Endothelial cell (in vitro differentiated cells): ENCODE measurements at regions not wholly inside any gene's neighbourhood (a gene's known extent, or its start where the extent isn't known, plus 50 kb on each side); places are given as distances from the start of the nearest gene placed in this dataset.

ENCODE experiments used
- DNase-seq: peaks from one replicate; pipeline ENCODE4 v3.0.0; 2021; ENCODE audit warnings: low spot score
- H3K27ac Mint-ChIP-seq: one replicate; pipeline ENCODE4 v1.8.0; 2021; ENCODE audit warnings: mixed read lengths, inconsistent platforms; ENCODE audit not compliant: unreplicated experiment
- H3K27me3 Mint-ChIP-seq: one replicate; pipeline ENCODE4 v1.8.0; 2021; ENCODE audit warnings: mild to moderate bottlenecking, moderate library complexity, mixed read lengths, inconsistent platforms; ENCODE audit not compliant: unreplicated experiment
- H3K36me3 Mint-ChIP-seq: one replicate; pipeline ENCODE4 v1.8.0; 2021; ENCODE audit warnings: mild to moderate bottlenecking, low read depth, mixed read lengths, inconsistent platforms; ENCODE audit not compliant: unreplicated experiment
- H3K4me1 Mint-ChIP-seq: one replicate; pipeline ENCODE4 v1.8.0; 2021; ENCODE audit warnings: mild to moderate bottlenecking, mixed read lengths, inconsistent platforms; ENCODE audit not compliant: unreplicated experiment
- H3K4me3 Mint-ChIP-seq: one replicate; pipeline ENCODE4 v1.8.0; 2021; ENCODE audit warnings: mild to moderate bottlenecking, mixed read lengths, inconsistent platforms; ENCODE audit not compliant: unreplicated experiment
- H3K9me3 Mint-ChIP-seq: one replicate; pipeline ENCODE4 v1.8.0; 2021; ENCODE audit warnings: mixed read lengths, inconsistent platforms; ENCODE audit not compliant: unreplicated experiment
- CTCF ChIP-seq: fragments of 200-600 bp; sonication (generic); IDR thresholded peaks from one replicate; pipeline ENCODE4 v1.5.0; 2021; ENCODE audit warnings: antibody characterized with exemption; ENCODE audit not compliant: unreplicated experiment

- no peak for DNase-seq
- Mint-ChIP-seq H3K36me3 (peaks cover 9% of the 10 kb centered on the region), H3K27ac (no peak overlapping the region), H3K9me3 (no peaks in the 10 kb centered on the region), H3K27me3 (no peaks in the 10 kb centered on the region), H3K4me3 (no peak overlapping the region), H3K4me1 (no peaks in the 10 kb centered on the region)
- TF ChIP-seq CTCF: no peak
These were observed 56.4 kb upstream of the GJB6 start for GRCh38 chr13:20288561-20288960.

- Mint-ChIP-seq H3K9me3 (peaks cover 4% of the 10 kb centered on the region), H3K27ac (no peak overlapping the region)
These were observed 55.9 kb upstream of the GJB6 start for GRCh38 chr13:20287976-20288375.

GRCh38 chr13:20285530-20285929 lies 53.4 kb upstream of the GJB6 start:
- no peak overlapping the region for H3K4me3 Mint-ChIP-seq
- no peaks in the 10 kb centered on the region for H3K27me3 Mint-ChIP-seq
- H3K4me1 Mint-ChIP-seq: no peaks in the 10 kb centered on the region
- DNase-seq: no peak
- peaks cover 13% of the 10 kb centered on the region for H3K36me3 Mint-ChIP-seq
- no peak overlapping the region for H3K27ac Mint-ChIP-seq
- TF ChIP-seq CTCF: no peak
- peaks cover 6% of the 10 kb centered on the region for H3K9me3 Mint-ChIP-seq

More at GRCh38 chr13:20287976-20288375, 55.9 kb upstream of the GJB6 start:
- DNase-seq: no peak
- TF ChIP-seq CTCF: no peak
- Mint-ChIP-seq H3K27me3 (no peaks in the 10 kb centered on the region), H3K4me3 (no peak overlapping the region), H3K4me1 (no peaks in the 10 kb centered on the region), H3K36me3 (peaks cover 9% of the 10 kb centered on the region)
